Fibroblast of mammary gland (primary cell): ENCODE measurements at regions not wholly inside any gene's neighbourhood (a gene's known extent, or its start where the extent isn't known, plus 50 kb on each side); places are given as distances from the start of the nearest gene placed in this dataset.
"Not testable (repeated sequence)": the region's sequence is repeated elsewhere in the genome, so short reads cannot be mapped to it uniquely, and the experiment has no call there.

Experiments
- DNase-seq: peaks from one replicate; pipeline ENCODE4 v3.0.0-alpha.2; 2010; ENCODE audit warnings: low read depth
- H3K4me3 ChIP-seq: 2 replicates; pipeline ENCODE4 v1.5.1; 2011; ENCODE audit warnings: low read depth, mild to moderate bottlenecking, low read length, moderate library complexity; ENCODE audit not compliant: control insufficient read depth
- CTCF ChIP-seq: conservative IDR thresholded peaks from 2 replicates; pipeline ENCODE4 v1.5.1; 2011; ENCODE audit warnings: low read depth, low read length, inconsistent platforms; ENCODE audit not compliant: control insufficient read depth, insufficient read depth

DNA sequence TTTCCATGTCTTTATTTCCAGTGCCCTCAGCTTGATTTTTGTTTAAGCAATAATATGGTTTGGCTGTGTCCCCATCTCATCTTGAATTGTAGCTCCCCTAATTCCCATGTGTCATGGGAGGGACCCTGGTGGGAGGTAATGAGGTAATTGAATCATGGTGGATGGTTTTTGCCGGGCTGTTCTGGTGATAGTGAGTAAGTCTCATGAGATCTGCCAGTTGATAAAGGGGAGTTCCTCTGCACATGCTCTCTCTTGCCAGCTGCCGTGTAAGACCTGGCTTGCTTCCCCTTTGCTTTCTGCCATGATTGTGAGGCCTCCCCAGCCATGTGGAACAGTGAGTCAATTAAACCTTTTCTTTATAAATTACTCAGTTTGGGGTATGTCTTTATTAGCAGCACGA lies 559.6 kb upstream of the ADAMTS5 start:
- H3K4me3 ChIP-seq, result no peak overlapping the region
- DNase-seq, result peak; percentile 55
- TF ChIP-seq CTCF, result no peak

DNA sequence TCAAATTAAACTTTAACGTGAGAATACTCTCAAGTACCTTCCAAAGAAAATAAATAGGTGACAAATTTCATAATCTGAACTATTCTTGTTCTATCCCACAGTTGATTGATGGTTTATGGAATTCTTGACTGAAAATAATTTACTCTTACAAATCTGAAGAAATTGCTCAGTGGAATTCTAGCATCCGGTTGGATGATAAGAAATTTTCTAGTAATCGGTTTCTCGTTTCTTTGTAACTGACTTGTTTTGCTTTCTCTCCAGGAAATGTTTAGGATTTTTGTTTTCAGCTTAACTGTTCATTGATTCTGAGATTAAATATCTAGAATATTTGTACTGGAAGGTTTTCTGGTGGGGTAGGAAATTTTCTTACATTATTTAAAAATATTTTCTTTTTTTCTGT lies 558.9 kb upstream of the ADAMTS5 start:
- H3K4me3 ChIP-seq, result no peak overlapping the region
- no peak for TF ChIP-seq CTCF
- no peak for DNase-seq

- no peak overlapping the region for H3K4me3 ChIP-seq
- peak; percentile 89 for DNase-seq
- no peak for TF ChIP-seq CTCF
Measured at GRCh38 chr21:27519361-27519760, 552.5 kb upstream of the ADAMTS5 start.

DNA sequence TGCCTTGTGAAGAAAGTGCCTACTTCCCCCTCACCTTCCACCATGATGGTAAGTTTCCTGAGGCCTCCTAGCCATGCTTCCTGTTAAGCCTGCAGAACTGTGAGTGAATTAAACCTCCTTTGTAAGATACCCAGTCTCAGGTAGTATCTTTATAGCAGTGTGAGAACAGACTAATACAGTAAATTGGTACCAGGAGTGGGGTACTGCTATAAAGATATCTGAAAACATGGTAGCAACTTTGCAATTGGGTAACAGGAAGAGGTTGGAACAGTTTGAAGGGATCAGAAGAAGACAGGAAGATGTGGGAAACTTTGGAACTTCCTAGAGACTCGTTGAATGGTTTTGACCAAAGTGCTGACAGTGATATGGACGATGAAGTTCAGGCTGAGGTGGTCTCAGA lies 550.3 kb upstream of the ADAMTS5 start:
- not testable (repeated sequence) for H3K4me3 ChIP-seq, DNase-seq

GRCh38 chr21:27515676-27516075 lies 548.8 kb upstream of the ADAMTS5 start:
- TF ChIP-seq CTCF, result no peak
- H3K4me3 ChIP-seq, result no peak overlapping the region
- no peak for DNase-seq

- no peak for TF ChIP-seq CTCF
- DNase-seq, result no peak
- no peak overlapping the region for H3K4me3 ChIP-seq
Measured at GRCh38 chr21:27513825-27514224, 546.9 kb upstream of the ADAMTS5 start.

DNA sequence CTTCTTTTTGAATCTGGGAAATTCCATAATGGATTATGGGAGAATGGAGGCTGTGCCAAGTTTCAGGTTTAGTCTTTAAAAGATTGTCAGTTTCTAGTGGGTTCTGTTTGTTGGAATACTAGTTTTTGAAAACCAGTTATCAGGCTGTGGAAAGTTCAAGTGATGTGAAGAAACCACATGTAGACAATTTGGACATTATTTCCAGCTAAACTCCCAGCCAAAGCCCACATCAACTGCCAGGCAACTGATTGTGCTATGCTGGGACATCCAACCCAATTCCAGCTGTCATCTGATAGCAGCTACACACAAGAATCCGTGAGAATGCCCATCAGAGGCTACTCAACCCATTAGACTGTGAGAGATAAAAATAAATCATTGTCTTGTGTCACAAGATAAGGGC lies 546.1 kb upstream of the ADAMTS5 start:
- DNase-seq, result no peak
- no peak overlapping the region for H3K4me3 ChIP-seq

More for the DNA sequence above, 546.1 kb upstream of the ADAMTS5 start:
- TF ChIP-seq CTCF, result no peak
